HPDE6-E6E7 (cell line): ENCODE measurements at regions not wholly inside any gene's neighbourhood (a gene's known extent, or its start where the extent isn't known, plus 50 kb on each side); places are given as distances from the start of the nearest gene placed in this dataset.

Source experiments
- DNase-seq: peaks from one replicate; pipeline ENCODE4 v3.0.0; 2011; ENCODE audit warnings: missing footprints; ENCODE audit errors: extremely low spot score

- DNase-seq, result no peak
Observed at GRCh38 chr13:74966814-74967424, 515.0 kb downstream of the TBC1D4 start.

GRCh38 chr13:74966275-74966674, 515.7 kb downstream of the TBC1D4 start:
- DNase-seq, result no peak

GRCh38 chr13:74945637-74946036, 536.3 kb downstream of the TBC1D4 start:
- DNase-seq, result no peak

- DNase-seq, result no peak
Observed at GRCh38 chr13:74931698-74932433, 550.1 kb downstream of the TBC1D4 start.

GRCh38 chr13:74930402-74931165, 551.4 kb downstream of the TBC1D4 start:
- peak; percentile 17 for DNase-seq

GRCh38 chr13:74929436-74929835, 552.5 kb downstream of the TBC1D4 start:
- no peak for DNase-seq

- no peak for DNase-seq
Observed at GRCh38 chr13:74927823-74928222, 554.1 kb downstream of the TBC1D4 start.

GRCh38 chr13:74922963-74923362, 559.0 kb downstream of the TBC1D4 start:
- DNase-seq, result no peak

- DNase-seq, result no peak
Observed at GRCh38 chr13:74921326-74921725, 560.6 kb downstream of the TBC1D4 start.

- DNase-seq, result no peak
Observed at GRCh38 chr13:74920920-74921319, 561.0 kb downstream of the TBC1D4 start.

GRCh38 chr13:74920361-74920760, 561.6 kb downstream of the TBC1D4 start:
- no peak for DNase-seq

GRCh38 chr13:74919914-74920313, 562.1 kb downstream of the TBC1D4 start:
- no peak for DNase-seq

- no peak for DNase-seq
Observed at GRCh38 chr13:74912898-74913297, 569.1 kb downstream of the TBC1D4 start.

GRCh38 chr13:74910415-74910814, 571.6 kb downstream of the TBC1D4 start:
- DNase-seq, result no peak

- no peak for DNase-seq
Observed at GRCh38 chr13:74907788-74908187, 574.2 kb downstream of the TBC1D4 start.

GRCh38 chr13:74904556-74904955, 577.4 kb downstream of the TBC1D4 start:
- DNase-seq, result no peak

- DNase-seq, result no peak
Observed at GRCh38 chr13:74895042-74895796, 586.8 kb downstream of the TBC1D4 start.

- no peak for DNase-seq
Observed at GRCh38 chr13:74892096-74892495, 589.9 kb downstream of the TBC1D4 start.

- peak; percentile 21 for DNase-seq
Observed at GRCh38 chr13:74891610-74892009, 590.4 kb downstream of the TBC1D4 start.

GRCh38 chr13:74889321-74889720, 592.6 kb downstream of the TBC1D4 start:
- DNase-seq, result peak; percentile 10

- no peak for DNase-seq
Observed at GRCh38 chr13:74886502-74886901, 595.5 kb downstream of the TBC1D4 start.

- no peak for DNase-seq
Observed at GRCh38 chr13:74883834-74884233, 598.1 kb downstream of the TBC1D4 start.
